Keratinocyte (primary cell): ENCODE measurements at regions not wholly inside any gene's neighbourhood (a gene's known extent, or its start where the extent isn't known, plus 50 kb on each side); places are given as distances from the start of the nearest gene placed in this dataset.

Source experiments
- DNase-seq: peaks from one replicate; pipeline ENCODE4 v3.0.0-alpha.2; 2011; ENCODE audit warnings: low read depth, missing footprints, low spot score
- FAIRE-seq: peaks from 2 replicates; lab custom pipeline; 2011; peaks lifted over from hg19 to GRCh38; lab: Jason Lieb, UNC
- H2AFZ ChIP-seq: 2 replicates; pipeline ENCODE4 v1.6.0; 2012; ENCODE audit warnings: low read length, control low read depth, inconsistent platforms; ENCODE audit not compliant: control insufficient read depth
- H3K27ac ChIP-seq: 2 replicates; pipeline ENCODE4 v1.5.1; 2011; ENCODE audit warnings: low read length; ENCODE audit not compliant: control insufficient read depth, insufficient read depth
- H3K27me3 ChIP-seq: 3 replicates; pipeline ENCODE4 v1.6.0; 2011; ENCODE audit warnings: low read length; ENCODE audit not compliant: control insufficient read depth, insufficient read depth; ENCODE audit errors: extremely low read depth
- H3K36me3 ChIP-seq, 2 experiments: 2 replicates in 1 of 2; 3 replicates in 1 of 2; pipeline ENCODE4 v1.5.1; 2011; ENCODE audit warnings: low read length in 2 of 2, mild to moderate bottlenecking in 1 of 2; ENCODE audit not compliant: control insufficient read depth in 2 of 2, insufficient read depth in 2 of 2; ENCODE audit errors: extremely low read depth in 1 of 2
- H3K4me1 ChIP-seq: 3 replicates; pipeline ENCODE4 v1.5.1; 2011; ENCODE audit warnings: low read length; ENCODE audit not compliant: control insufficient read depth, insufficient read depth; ENCODE audit errors: extremely low read depth
- H3K4me2 ChIP-seq: 3 replicates; pipeline ENCODE4 v1.6.0; 2011; ENCODE audit warnings: low read depth, low read length; ENCODE audit not compliant: control insufficient read depth, insufficient read depth; ENCODE audit errors: extremely low read depth
- H3K4me3 ChIP-seq, 3 experiments: fragments of 200-600 bp in 1 of 3; sonication (generic) in 1 of 3; 2 replicates in 2 of 3; 3 replicates in 1 of 3; pipeline ENCODE4 v1.5.1; 2011 to 2016; ENCODE audit warnings: low read length in 3 of 3, mild to moderate bottlenecking in 3 of 3, control low read depth in 2 of 3, inconsistent platforms in 1 of 3, low read depth in 1 of 3, mixed read lengths in 1 of 3, mixed run types in 1 of 3, moderate library complexity in 1 of 3; ENCODE audit not compliant: control insufficient read depth in 2 of 3, insufficient read depth in 2 of 3; ENCODE audit errors: extremely low read depth in 1 of 3
- H3K79me2 ChIP-seq: 2 replicates; pipeline ENCODE4 v1.6.0; 2012; ENCODE audit warnings: low read length; ENCODE audit not compliant: control insufficient read depth, insufficient read depth
- H3K9ac ChIP-seq: 3 replicates; pipeline ENCODE4 v1.6.0; 2011; ENCODE audit warnings: low read length; ENCODE audit not compliant: control insufficient read depth, insufficient read depth; ENCODE audit errors: extremely low read depth
- H3K9me1 ChIP-seq: 3 replicates; pipeline ENCODE4 v1.6.0; 2011; ENCODE audit warnings: low read length; ENCODE audit not compliant: control insufficient read depth, insufficient read depth; ENCODE audit errors: extremely low read depth
- H3K9me3 ChIP-seq: 2 replicates; pipeline ENCODE4 v1.5.1; 2012; ENCODE audit warnings: low read depth, low read length; ENCODE audit not compliant: control insufficient read depth
- H4K20me1 ChIP-seq: 3 replicates; pipeline ENCODE4 v1.6.0; 2011; ENCODE audit warnings: low read length; ENCODE audit not compliant: control insufficient read depth, insufficient read depth; ENCODE audit errors: extremely low read depth
- CTCF ChIP-seq, 3 experiments: IDR thresholded peaks in 1 of 3; conservative IDR thresholded peaks in 1 of 3; optimal IDR thresholded peaks in 1 of 3; 2 replicates in 2 of 3; 3 replicates in 1 of 3; pipeline versions ENCODE3 to v1.5.1; 2011; ENCODE audit warnings: low read length in 3 of 3, mild to moderate bottlenecking in 3 of 3, moderate library complexity in 2 of 3, control low read depth in 1 of 3, inconsistent platforms in 1 of 3; ENCODE audit not compliant: insufficient read depth in 2 of 3; ENCODE audit errors: extremely low read depth in 1 of 3
- EZH2 ChIP-seq: IDR thresholded peaks from one replicate; pipeline ENCODE4 v1.6.1; 2012; ENCODE audit warnings: inconsistent platforms, mild to moderate bottlenecking, low read length, moderate library complexity
- dilution Hi-C: fragments of 300-500 bp; cut with MboI; formaldehyde crosslinking; loops from one replicate; pipeline ENCODE4 v1.7.0; 2020; ENCODE audit warnings: low sequenced_read_pairs; ENCODE audit not compliant: extremely low pct_ligation_motif_present

DNA sequence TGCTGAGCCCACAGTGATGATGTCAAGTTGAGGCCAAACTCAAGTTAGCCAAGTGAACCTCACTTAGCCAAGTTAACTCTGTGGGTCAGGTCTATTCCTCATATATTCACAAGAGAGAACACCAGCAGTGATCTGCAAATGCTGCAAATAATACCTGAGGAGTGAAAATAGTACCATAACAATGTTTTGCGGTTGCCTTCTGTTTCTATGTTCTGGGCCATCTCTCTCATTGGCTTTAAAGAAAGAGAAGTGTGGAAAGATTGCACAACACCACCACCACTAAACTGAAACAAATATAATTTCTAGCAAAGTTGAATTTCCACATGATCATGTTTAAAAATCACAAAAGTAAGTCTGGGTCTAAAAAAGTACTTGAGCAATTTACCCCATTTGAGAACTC, 211.1 kb upstream of the GALNT5 start:
- DNase-seq (no peak), FAIRE-seq (no peak)
- H3K4me3 ChIP-seq, result no peak overlapping the region
- H3K27ac ChIP-seq, result no peak overlapping the region
- no peaks in the 10 kb centered on the region for H4K20me1 ChIP-seq
- H2AFZ ChIP-seq, result no peak overlapping the region
- H3K4me2 ChIP-seq, result no peak overlapping the region
- no peaks in the 10 kb centered on the region for H3K9me1 ChIP-seq
- TF ChIP-seq EZH2, result no peak
- no peak for TF ChIP-seq CTCF (optimal IDR thresholded peaks at IDR 0.05 in 1 of 3, IDR thresholded peaks at IDR 0.05 in 1 of 3, conservative IDR thresholded peaks at IDR 0.05 in 1 of 3; ENCODE audit: extremely low read depth in 1 of 3, insufficient read depth in 2 of 3, low read length in 3 of 3)
- no peaks in the 10 kb centered on the region for H3K36me3 ChIP-seq
- no peaks in the 10 kb centered on the region for H3K4me1 ChIP-seq
- no peaks in the 10 kb centered on the region for H3K9me3 ChIP-seq
- dilution Hi-C loops, result no loop called here
- peaks cover 4% of the 10 kb centered on the region for H3K27me3 ChIP-seq
- no peak overlapping the region for H3K9ac ChIP-seq
- H3K79me2 ChIP-seq, result no peaks in the 10 kb centered on the region

- peak; percentile 85 for FAIRE-seq
- DNase-seq, result no peak
- H3K27ac ChIP-seq, result no peak overlapping the region
- H3K4me2 ChIP-seq, result no peak overlapping the region
- no peaks in the 10 kb centered on the region for H3K9me3 ChIP-seq
- H3K79me2 ChIP-seq, result no peaks in the 10 kb centered on the region
- no peak overlapping the region for H3K4me3 ChIP-seq
- no peak overlapping the region for H2AFZ ChIP-seq
- dilution Hi-C loops, result no loop called here
- TF ChIP-seq EZH2 (no peak), CTCF (optimal IDR thresholded peaks at IDR 0.05 in 1 of 3, IDR thresholded peaks at IDR 0.05 in 1 of 3, conservative IDR thresholded peaks at IDR 0.05 in 1 of 3; ENCODE audit: extremely low read depth in 1 of 3, insufficient read depth in 2 of 3, low read length in 3 of 3) (no peak)
- no peaks in the 10 kb centered on the region for H3K9me1 ChIP-seq
- no peaks in the 10 kb centered on the region for H4K20me1 ChIP-seq
- H3K36me3 ChIP-seq, result no peaks in the 10 kb centered on the region
- no peak overlapping the region for H3K9ac ChIP-seq
- H3K27me3 ChIP-seq, result no peaks in the 10 kb centered on the region
- no peaks in the 10 kb centered on the region for H3K4me1 ChIP-seq
Observed at GRCh38 chr2:157052685-157053224, 204.8 kb upstream of the GALNT5 start.
